Ishikawa (cell line): ENCODE measurements at regions not wholly inside any gene's neighbourhood (a gene's known extent, or its start where the extent isn't known, plus 50 kb on each side); places are given as distances from the start of the nearest gene placed in this dataset.

Source experiments
- CEBPB ChIP-seq: IDR thresholded peaks from 2 replicates; pipeline ENCODE4 v1.6.1; 2012
- CREB1 ChIP-seq: IDR thresholded peaks from 2 replicates; pipeline ENCODE4 v1.6.1; 2012; ENCODE audit warnings: low read depth
- EGR1 ChIP-seq: IDR thresholded peaks from 2 replicates; pipeline ENCODE4 v1.6.1; 2012
- EP300 ChIP-seq: IDR thresholded peaks from 2 replicates; pipeline ENCODE4 v1.6.1; 2012; ENCODE audit warnings: borderline replicate concordance
- NFIC ChIP-seq: IDR thresholded peaks from 2 replicates; pipeline ENCODE4 v1.6.1; 2012
- RAD21 ChIP-seq: IDR thresholded peaks from 2 replicates; pipeline ENCODE4 v1.6.1; 2012; ENCODE audit warnings: low read depth
- TAF1 ChIP-seq: IDR thresholded peaks from 2 replicates; pipeline ENCODE4 v1.6.1; 2012; ENCODE audit warnings: low read depth, mild to moderate bottlenecking
- TCF12 ChIP-seq: IDR thresholded peaks from 2 replicates; pipeline ENCODE4 v1.6.1; 2012; ENCODE audit warnings: low read depth
- TEAD4 ChIP-seq: IDR thresholded peaks from 2 replicates; pipeline ENCODE4 v1.6.1; 2012
- YY1 ChIP-seq: IDR thresholded peaks from 2 replicates; pipeline ENCODE4 v1.6.1; 2012; ENCODE audit warnings: low read depth
- ZBTB7A ChIP-seq: IDR thresholded peaks from 2 replicates; pipeline ENCODE4 v1.6.1; 2012; ENCODE audit warnings: low read depth
- TF ChIP-seq, protein P1 (sequence below): IDR thresholded peaks from 2 replicates; pipeline ENCODE4 v1.6.1; 2012
- TF ChIP-seq, protein P2 (sequence below): IDR thresholded peaks from 2 replicates; pipeline ENCODE4 v1.6.1; 2012
- TF ChIP-seq, protein P3 (sequence below): IDR thresholded peaks from 2 replicates; pipeline ENCODE4 v1.6.1; 2012; ENCODE audit warnings: low read depth, mild to moderate bottlenecking

DNA sequence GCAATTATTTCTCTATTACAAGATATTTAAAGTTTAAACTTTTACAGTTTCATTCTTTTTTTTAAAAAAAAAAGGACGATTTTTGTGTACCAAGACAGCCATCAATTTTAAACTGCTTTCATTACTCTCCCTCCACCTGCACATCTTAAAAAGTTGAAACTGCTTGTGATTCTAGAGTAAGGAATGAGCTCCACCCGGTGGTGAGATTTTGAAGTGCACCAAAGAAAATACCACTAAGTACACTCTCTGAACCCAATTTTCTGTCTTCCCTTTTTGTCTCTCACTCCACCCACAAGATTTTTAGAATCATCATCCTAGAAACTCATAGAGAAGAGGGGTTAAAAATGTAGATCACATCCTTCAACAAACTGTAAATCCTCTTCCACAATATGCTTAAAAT lies 91.3 kb upstream of the WDR44 start:
- TF ChIP-seq EP300 (no peak), YY1 (no peak), TEAD4 (no peak), ZBTB7A (no peak), NFIC (no peak), TAF1 (no peak), CEBPB (no peak), CREB1 (no peak), EGR1 (no peak), RAD21 (peak; percentile 69), TCF12 (no peak)
- TF ChIP-seq, protein P1, sequence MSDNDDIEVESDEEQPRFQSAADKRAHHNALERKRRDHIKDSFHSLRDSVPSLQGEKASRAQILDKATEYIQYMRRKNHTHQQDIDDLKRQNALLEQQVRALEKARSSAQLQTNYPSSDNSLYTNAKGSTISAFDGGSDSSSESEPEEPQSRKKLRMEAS: no peak
- TF ChIP-seq, protein P2, sequence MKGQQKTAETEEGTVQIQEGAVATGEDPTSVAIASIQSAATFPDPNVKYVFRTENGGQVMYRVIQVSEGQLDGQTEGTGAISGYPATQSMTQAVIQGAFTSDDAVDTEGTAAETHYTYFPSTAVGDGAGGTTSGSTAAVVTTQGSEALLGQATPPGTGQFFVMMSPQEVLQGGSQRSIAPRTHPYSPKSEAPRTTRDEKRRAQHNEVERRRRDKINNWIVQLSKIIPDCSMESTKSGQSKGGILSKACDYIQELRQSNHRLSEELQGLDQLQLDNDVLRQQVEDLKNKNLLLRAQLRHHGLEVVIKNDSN: no peak
- TF ChIP-seq, protein P3, sequence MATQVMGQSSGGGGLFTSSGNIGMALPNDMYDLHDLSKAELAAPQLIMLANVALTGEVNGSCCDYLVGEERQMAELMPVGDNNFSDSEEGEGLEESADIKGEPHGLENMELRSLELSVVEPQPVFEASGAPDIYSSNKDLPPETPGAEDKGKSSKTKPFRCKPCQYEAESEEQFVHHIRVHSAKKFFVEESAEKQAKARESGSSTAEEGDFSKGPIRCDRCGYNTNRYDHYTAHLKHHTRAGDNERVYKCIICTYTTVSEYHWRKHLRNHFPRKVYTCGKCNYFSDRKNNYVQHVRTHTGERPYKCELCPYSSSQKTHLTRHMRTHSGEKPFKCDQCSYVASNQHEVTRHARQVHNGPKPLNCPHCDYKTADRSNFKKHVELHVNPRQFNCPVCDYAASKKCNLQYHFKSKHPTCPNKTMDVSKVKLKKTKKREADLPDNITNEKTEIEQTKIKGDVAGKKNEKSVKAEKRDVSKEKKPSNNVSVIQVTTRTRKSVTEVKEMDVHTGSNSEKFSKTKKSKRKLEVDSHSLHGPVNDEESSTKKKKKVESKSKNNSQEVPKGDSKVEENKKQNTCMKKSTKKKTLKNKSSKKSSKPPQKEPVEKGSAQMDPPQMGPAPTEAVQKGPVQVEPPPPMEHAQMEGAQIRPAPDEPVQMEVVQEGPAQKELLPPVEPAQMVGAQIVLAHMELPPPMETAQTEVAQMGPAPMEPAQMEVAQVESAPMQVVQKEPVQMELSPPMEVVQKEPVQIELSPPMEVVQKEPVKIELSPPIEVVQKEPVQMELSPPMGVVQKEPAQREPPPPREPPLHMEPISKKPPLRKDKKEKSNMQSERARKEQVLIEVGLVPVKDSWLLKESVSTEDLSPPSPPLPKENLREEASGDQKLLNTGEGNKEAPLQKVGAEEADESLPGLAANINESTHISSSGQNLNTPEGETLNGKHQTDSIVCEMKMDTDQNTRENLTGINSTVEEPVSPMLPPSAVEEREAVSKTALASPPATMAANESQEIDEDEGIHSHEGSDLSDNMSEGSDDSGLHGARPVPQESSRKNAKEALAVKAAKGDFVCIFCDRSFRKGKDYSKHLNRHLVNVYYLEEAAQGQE: no peak
